ENCODE measurements at regions not wholly inside any gene's neighbourhood (a gene's known extent, or its start where the extent isn't known, plus 50 kb on each side); places are given as distances from the start of the nearest gene placed in this dataset.

- peaks cover 5 to 59% (median 16%) of the 10 kb centered on the region in 5 donors for H3K27me3 Mint-ChIP-seq
- peaks cover 0 to 9% (median 0%) of the 10 kb centered on the region in 5 donors for H3K36me3 Mint-ChIP-seq
- no peak overlapping the region for H3K27ac Mint-ChIP-seq
- DNase-seq (no peak), ATAC-seq (no peak)
- no peaks in the 10 kb centered on the region for H3K4me1 Mint-ChIP-seq
- Histone ChIP-seq H3K27ac (ENCODE audit: low read depth, low read length) (no peak overlapping the region), H3K9me3 (ENCODE audit: control insufficient read depth in 2 of 3, low read length in 3 of 3) (peaks cover 0 to 3% (median 0%) of the 10 kb centered on the region in 3 experiments), H3K27me3 (ENCODE audit: control insufficient read depth in 2 of 2, insufficient read depth in 2 of 2, low read length in 2 of 2) (no peaks in the 10 kb centered on the region), H3K4me1 (ENCODE audit: control insufficient read depth in 2 of 2, insufficient read depth in 2 of 2, low read length in 2 of 2) (no peaks in the 10 kb centered on the region), H3K36me3 (ENCODE audit: control insufficient read depth in 2 of 3, insufficient read depth in 3 of 3, low read length in 3 of 3) (no peaks in the 10 kb centered on the region), H3K4me3 (ENCODE audit: low read length) (no peak overlapping the region)
- POLR2A ChIA-PET, result no interaction called here
- CTCF ChIA-PET, result interaction anchor here (0.6 to 1.8 kb wide), 4 partner anchors 11 to 234 kb away, joined by 3 to 9 read pairs (median 4); no protein-coding TSS in a partner anchor
- H3K9me3 Mint-ChIP-seq, result peaks cover 0 to 45% (median 15%) of the 10 kb centered on the region in 11 donors
- intact Hi-C loops (cut with micrococcal nuclease), result no loop called here
- H3K4me3 Mint-ChIP-seq, result no peak overlapping the region
Measured at GRCh38 chr1:117747605-117748004, 141.8 kb downstream of the TENT5C start.

DNA sequence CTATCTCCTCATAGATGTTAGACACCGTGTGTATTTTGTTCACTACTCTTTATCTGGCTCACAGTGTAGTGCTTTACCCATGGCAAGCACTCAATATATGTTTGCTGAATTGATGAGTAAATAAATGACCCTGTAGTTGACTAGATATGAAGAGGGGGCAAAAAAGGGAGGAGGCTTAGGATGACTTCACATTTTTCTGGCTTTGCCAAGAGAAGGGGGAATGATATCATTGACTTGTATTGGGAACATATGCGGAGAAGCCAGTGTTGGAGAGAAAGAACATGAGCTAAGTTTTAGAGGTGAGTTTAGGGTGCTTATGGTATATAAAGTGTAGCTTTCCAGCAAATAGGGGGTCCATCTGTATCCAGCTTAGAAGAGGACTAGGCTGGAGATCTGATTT lies 145.5 kb downstream of the TENT5C start:
- peaks cover 0 to 3% (median 0%) of the 10 kb centered on the region in 3 experiments for H3K9me3 ChIP-seq (ENCODE audit: control insufficient read depth in 2 of 3, low read length in 3 of 3)
- no peaks in the 10 kb centered on the region for H3K36me3 ChIP-seq (ENCODE audit: control insufficient read depth in 2 of 3, insufficient read depth in 3 of 3, low read length in 3 of 3)
- ChIA-PET CTCF (interaction anchor here (8.2 to 11.8 kb wide), 2 partner anchors 216 to 241 kb away, joined by 104 to 130 read pairs; no protein-coding TSS in a partner anchor), POLR2A (no interaction called here)
- ATAC-seq, result no peak
- Mint-ChIP-seq H3K9me3 (peaks cover 0 to 27% (median 8%) of the 10 kb centered on the region in 11 donors), H3K4me3 (no peak overlapping the region), H3K27me3 (peaks cover 6 to 49% (median 24%) of the 10 kb centered on the region in 5 donors), H3K4me1 (peaks cover 0 to 9% (median 0%) of the 10 kb centered on the region in 7 donors), H3K36me3 (peaks cover 0 to 3% (median 0%) of the 10 kb centered on the region in 5 donors), H3K27ac (no peak overlapping the region)
- H3K27me3 ChIP-seq (ENCODE audit: control insufficient read depth in 2 of 2, insufficient read depth in 2 of 2, low read length in 2 of 2), result no peaks in the 10 kb centered on the region
- no peak for DNase-seq
- no peak overlapping the region for H3K27ac ChIP-seq (ENCODE audit: low read depth, low read length)
- intact Hi-C loops (cut with micrococcal nuclease), result loop anchor here in 1 of 2 donors (5.0 kb wide), 1 partner anchor 39 kb away; no protein-coding TSS in a partner anchor
- H3K4me1 ChIP-seq (ENCODE audit: control insufficient read depth in 2 of 2, insufficient read depth in 2 of 2, low read length in 2 of 2), result peaks cover 0 to 3% of the 10 kb centered on the region in 2 donors
- H3K4me3 ChIP-seq (ENCODE audit: low read length), result no peak overlapping the region

DNA sequence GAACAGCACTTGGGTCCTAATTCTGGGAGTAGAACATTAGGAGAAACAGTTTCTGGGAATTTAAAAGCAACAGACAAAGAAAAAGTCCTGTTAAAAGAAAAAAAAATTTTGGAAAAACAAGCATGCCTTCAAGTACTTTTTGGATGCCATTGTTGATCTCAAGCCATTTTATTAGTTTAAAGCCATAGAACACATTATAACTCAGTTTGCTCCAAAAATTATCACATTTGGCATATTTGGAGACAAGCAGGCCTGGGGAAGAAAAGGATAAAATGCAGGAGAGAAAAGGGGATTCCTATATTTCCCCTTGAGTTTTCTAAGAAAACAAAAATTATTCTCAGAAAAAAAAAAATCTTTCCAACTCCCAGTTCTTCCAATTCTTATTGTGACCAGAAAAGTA lies 146.8 kb downstream of the TENT5C start:
- H3K4me1 Mint-ChIP-seq, result peaks cover 0 to 9% (median 0%) of the 10 kb centered on the region in 7 donors
- Histone ChIP-seq H3K27me3 (ENCODE audit: control insufficient read depth in 2 of 2, insufficient read depth in 2 of 2, low read length in 2 of 2) (no peaks in the 10 kb centered on the region), H3K4me1 (ENCODE audit: control insufficient read depth in 2 of 2, insufficient read depth in 2 of 2, low read length in 2 of 2) (peaks cover 0 to 3% of the 10 kb centered on the region in 2 donors), H3K27ac (ENCODE audit: low read depth, low read length) (no peak overlapping the region), H3K9me3 (ENCODE audit: control insufficient read depth in 2 of 3, low read length in 3 of 3) (peaks cover 0 to under 1% (median 0%) of the 10 kb centered on the region in 3 experiments), H3K4me3 (ENCODE audit: low read length) (no peak overlapping the region), H3K36me3 (ENCODE audit: control insufficient read depth in 2 of 3, insufficient read depth in 3 of 3, low read length in 3 of 3) (no peaks in the 10 kb centered on the region)
- intact Hi-C loops (cut with micrococcal nuclease), result loop anchor here (1.0 to 5.0 kb wide), 2 partner anchors 40 to 78 kb away; no protein-coding TSS in a partner anchor
- no peak overlapping the region for H3K27ac Mint-ChIP-seq
- peaks cover 0 to 3% (median 0%) of the 10 kb centered on the region in 5 donors for H3K36me3 Mint-ChIP-seq
- POLR2A ChIA-PET, result interaction anchor here (1.0 kb wide), 1 partner anchor 12 kb away, joined by 3 read pairs; no protein-coding TSS in a partner anchor
- CTCF ChIA-PET, result interaction anchor here (1.8 to 11.8 kb wide), 4 partner anchors 9 to 242 kb away, joined by 5 to 130 read pairs (median 55); no protein-coding TSS in a partner anchor
- DNase-seq, result no peak
- H3K27me3 Mint-ChIP-seq, result peaks cover 6 to 54% (median 24%) of the 10 kb centered on the region in 5 donors
- H3K4me3 Mint-ChIP-seq, result no peak overlapping the region
- no peak for ATAC-seq
- peaks cover 0 to 16% (median 4%) of the 10 kb centered on the region in 11 donors for H3K9me3 Mint-ChIP-seq

DNA sequence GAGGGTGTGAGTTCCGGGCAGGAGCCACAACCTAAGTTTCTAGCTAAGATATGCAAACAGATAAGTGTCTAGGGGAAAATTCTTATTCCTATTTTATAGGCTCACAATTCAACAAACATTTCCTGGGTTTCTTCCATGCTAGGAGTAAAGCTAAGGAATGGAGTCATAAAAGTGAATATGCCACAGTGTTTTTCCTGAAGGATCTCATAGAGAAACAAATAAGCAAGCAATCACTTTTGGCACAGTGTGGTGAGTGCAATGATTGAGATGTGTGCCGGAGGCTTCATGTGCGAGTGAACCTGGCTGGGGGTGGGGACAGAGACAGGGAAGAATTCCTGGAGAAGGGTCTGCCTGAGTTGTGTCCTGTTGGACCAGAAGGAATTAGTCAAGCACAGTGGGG lies 147.4 kb downstream of the TENT5C start:
- peaks cover 6 to 55% (median 24%) of the 10 kb centered on the region in 5 donors for H3K27me3 Mint-ChIP-seq
- ATAC-seq (no peak), DNase-seq (no peak)
- H3K4me1 ChIP-seq (ENCODE audit: control insufficient read depth in 2 of 2, insufficient read depth in 2 of 2, low read length in 2 of 2), result peaks cover 0 to 3% of the 10 kb centered on the region in 2 donors
- CTCF ChIA-PET, result interaction anchor here (0.7 to 11.8 kb wide), 10 partner anchors 9 to 243 kb away, joined by 3 to 130 read pairs (median 6); no protein-coding TSS in a partner anchor
- H3K4me1 Mint-ChIP-seq, result peaks cover 0 to 10% (median under 1%) of the 10 kb centered on the region in 7 donors
- H3K4me3 ChIP-seq (ENCODE audit: low read length), result no peak overlapping the region
- no peak overlapping the region for H3K27ac ChIP-seq (ENCODE audit: low read depth, low read length)
- peaks cover 0 to 10% (median 2%) of the 10 kb centered on the region in 11 donors for H3K9me3 Mint-ChIP-seq
- H3K27me3 ChIP-seq (ENCODE audit: control insufficient read depth in 2 of 2, insufficient read depth in 2 of 2, low read length in 2 of 2), result no peaks in the 10 kb centered on the region
- POLR2A ChIA-PET, result interaction anchor here (1.0 kb wide), 1 partner anchor 12 kb away, joined by 3 read pairs; no protein-coding TSS in a partner anchor
- H3K36me3 ChIP-seq (ENCODE audit: control insufficient read depth in 2 of 3, insufficient read depth in 3 of 3, low read length in 3 of 3), result no peaks in the 10 kb centered on the region
- no peaks in the 10 kb centered on the region for H3K9me3 ChIP-seq (ENCODE audit: control insufficient read depth in 2 of 3, low read length in 3 of 3)
- H3K4me3 Mint-ChIP-seq, result no peak overlapping the region
- intact Hi-C loops (cut with micrococcal nuclease), result loop anchor here (1.0 to 5.0 kb wide), 2 partner anchors 41 to 79 kb away; no protein-coding TSS in a partner anchor
- no peak overlapping the region for H3K27ac Mint-ChIP-seq
- H3K36me3 Mint-ChIP-seq, result peaks cover 0 to 3% (median 0%) of the 10 kb centered on the region in 5 donors

GRCh38 chr1:117753652-117754051 lies 147.8 kb downstream of the TENT5C start:
- H3K9me3 Mint-ChIP-seq, result peaks cover 0 to 6% (median under 1%) of the 10 kb centered on the region in 11 donors
- CTCF ChIA-PET, result interaction anchor here (0.7 to 11.8 kb wide), 14 partner anchors 10 to 392 kb away, joined by 3 to 130 read pairs (median 5); no protein-coding TSS in a partner anchor
- POLR2A ChIA-PET, result no interaction called here
- Histone ChIP-seq H3K4me3 (ENCODE audit: low read length) (no peak overlapping the region), H3K4me1 (ENCODE audit: control insufficient read depth in 2 of 2, insufficient read depth in 2 of 2, low read length in 2 of 2) (peaks cover 0 to 3% of the 10 kb centered on the region in 2 donors), H3K36me3 (ENCODE audit: control insufficient read depth in 2 of 3, insufficient read depth in 3 of 3, low read length in 3 of 3) (no peaks in the 10 kb centered on the region), H3K27ac (ENCODE audit: low read depth, low read length) (no peak overlapping the region), H3K27me3 (ENCODE audit: control insufficient read depth in 2 of 2, insufficient read depth in 2 of 2, low read length in 2 of 2) (no peaks in the 10 kb centered on the region), H3K9me3 (ENCODE audit: control insufficient read depth in 2 of 3, low read length in 3 of 3) (no peaks in the 10 kb centered on the region)
- no peaks in the 10 kb centered on the region for H3K36me3 Mint-ChIP-seq
- H3K4me3 Mint-ChIP-seq, result no peak overlapping the region
- peaks cover 6 to 56% (median 20%) of the 10 kb centered on the region in 5 donors for H3K27me3 Mint-ChIP-seq
- DNase-seq (no peak), ATAC-seq (no peak)
- H3K27ac Mint-ChIP-seq, result no peak overlapping the region
- H3K4me1 Mint-ChIP-seq, result peaks cover 0 to 14% (median 5%) of the 10 kb centered on the region in 7 donors
- intact Hi-C loops (cut with micrococcal nuclease), result loop anchor here (1.0 to 5.0 kb wide), 8 partner anchors 41 to 686 kb away; partner anchors contain the start of gene TENT5C (in 2 of the 2)

- Histone ChIP-seq H3K27ac (ENCODE audit: low read depth, low read length) (no peak overlapping the region), H3K36me3 (ENCODE audit: control insufficient read depth in 2 of 3, insufficient read depth in 3 of 3, low read length in 3 of 3) (no peaks in the 10 kb centered on the region), H3K9me3 (ENCODE audit: control insufficient read depth in 2 of 3, low read length in 3 of 3) (no peaks in the 10 kb centered on the region), H3K4me1 (ENCODE audit: control insufficient read depth in 2 of 2, insufficient read depth in 2 of 2, low read length in 2 of 2) (peaks cover 0 to 3% of the 10 kb centered on the region in 2 donors), H3K4me3 (ENCODE audit: low read length) (no peak overlapping the region), H3K27me3 (ENCODE audit: control insufficient read depth in 2 of 2, insufficient read depth in 2 of 2, low read length in 2 of 2) (no peaks in the 10 kb centered on the region)
- DNase-seq (peak; percentile 13 to 48 (median 38)), ATAC-seq (no peak)
- peaks cover 6 to 59% (median 20%) of the 10 kb centered on the region in 5 donors for H3K27me3 Mint-ChIP-seq
- H3K36me3 Mint-ChIP-seq, result no peaks in the 10 kb centered on the region
- H3K9me3 Mint-ChIP-seq, result peaks cover 0 to 5% (median 0%) of the 10 kb centered on the region in 11 donors
- POLR2A ChIA-PET, result no interaction called here
- H3K27ac Mint-ChIP-seq, result no peak overlapping the region
- intact Hi-C loops (cut with micrococcal nuclease), result loop anchor here (1.0 to 5.0 kb wide), 7 partner anchors 42 to 687 kb away; partner anchors contain the start of gene TENT5C (in 2 of the 2)
- CTCF ChIA-PET, result interaction anchor here (0.7 to 11.8 kb wide), 19 partner anchors 10 to 563 kb away, joined by 3 to 130 read pairs (median 4); no protein-coding TSS in a partner anchor
- peaks cover 0 to 18% (median 6%) of the 10 kb centered on the region in 7 donors for H3K4me1 Mint-ChIP-seq
- H3K4me3 Mint-ChIP-seq, result no peak overlapping the region
Measured at GRCh38 chr1:117754061-117754969, 148.5 kb downstream of the TENT5C start.

Data from naive thymus-derived CD4-positive, alpha-beta T cell (primary cell).